ENCODE measurements at regions not wholly inside any gene's neighbourhood (a gene's known extent, or its start where the extent isn't known, plus 50 kb on each side); places are given as distances from the start of the nearest gene placed in this dataset.

DNA sequence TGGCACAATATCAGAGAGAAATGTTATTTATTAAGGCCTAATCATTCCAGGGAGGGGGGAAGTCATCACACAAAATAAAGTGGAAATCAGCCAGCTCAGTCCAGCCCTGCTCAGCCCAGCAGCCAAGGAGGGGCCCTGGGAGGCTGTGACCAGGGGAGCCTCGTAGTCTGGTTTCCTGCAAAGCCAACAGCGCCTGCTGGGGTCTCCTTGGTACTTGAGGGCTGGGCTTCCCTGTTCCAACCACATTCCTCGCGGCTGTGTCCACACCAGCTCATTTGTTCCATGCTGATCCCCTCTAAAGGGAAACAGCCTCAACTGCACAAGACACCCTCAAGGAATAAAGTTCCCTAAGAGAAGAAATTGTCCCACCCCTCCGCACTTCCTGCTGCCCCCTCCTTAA is 154.0 kb downstream of the TMEM132E start:
- no peak for DNase-seq

GRCh38 chr17:34730816-34731215 is 151.4 kb downstream of the TMEM132E start:
- DNase-seq = no peak

- no peak for DNase-seq
These were observed 149.5 kb downstream of the TMEM132E start for GRCh38 chr17:34728771-34729310.

GRCh38 chr17:34727601-34728000 is 148.2 kb downstream of the TMEM132E start:
- no peak for DNase-seq

DNA sequence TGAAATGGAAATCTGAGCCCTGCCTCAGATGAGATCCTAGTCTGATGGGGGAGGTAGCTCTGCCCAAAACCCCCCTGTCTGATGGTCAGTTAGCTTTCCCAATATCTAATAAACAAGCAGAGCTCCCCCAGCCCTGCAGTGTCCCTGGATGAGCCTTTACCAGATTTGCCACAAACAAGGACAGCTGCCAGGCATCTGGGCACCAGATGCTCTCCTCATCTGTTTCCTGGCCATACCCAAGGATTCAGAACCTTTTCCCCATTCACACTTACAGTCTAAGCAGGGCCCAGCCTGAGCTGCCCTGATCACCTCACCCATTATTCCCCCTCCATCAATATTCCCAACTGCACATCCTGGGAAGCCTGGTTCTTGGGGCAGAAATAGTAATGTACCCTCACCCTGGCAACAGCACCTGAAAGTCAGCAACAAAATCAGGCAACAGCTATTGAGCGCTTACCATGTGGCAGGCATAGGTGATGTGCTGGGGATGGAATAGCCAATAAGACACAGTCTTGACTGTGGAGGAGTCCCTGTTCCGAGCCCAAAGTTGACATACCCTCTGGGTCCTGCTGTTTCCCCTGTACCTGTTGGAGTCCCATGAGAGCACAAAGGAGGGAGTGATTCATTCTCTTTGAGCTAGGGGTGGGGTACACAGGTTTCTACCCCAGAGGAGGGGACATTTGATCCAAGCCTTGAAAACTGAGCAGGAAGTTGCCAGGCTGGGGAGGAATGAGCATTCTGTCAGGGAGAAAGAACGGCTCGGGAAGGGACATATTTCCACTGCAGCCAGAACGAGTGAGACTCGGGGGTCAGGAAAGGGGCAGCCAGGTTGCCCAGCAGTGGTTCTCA is 147.4 kb downstream of the TMEM132E start:
- DNase-seq = no peak

DNA sequence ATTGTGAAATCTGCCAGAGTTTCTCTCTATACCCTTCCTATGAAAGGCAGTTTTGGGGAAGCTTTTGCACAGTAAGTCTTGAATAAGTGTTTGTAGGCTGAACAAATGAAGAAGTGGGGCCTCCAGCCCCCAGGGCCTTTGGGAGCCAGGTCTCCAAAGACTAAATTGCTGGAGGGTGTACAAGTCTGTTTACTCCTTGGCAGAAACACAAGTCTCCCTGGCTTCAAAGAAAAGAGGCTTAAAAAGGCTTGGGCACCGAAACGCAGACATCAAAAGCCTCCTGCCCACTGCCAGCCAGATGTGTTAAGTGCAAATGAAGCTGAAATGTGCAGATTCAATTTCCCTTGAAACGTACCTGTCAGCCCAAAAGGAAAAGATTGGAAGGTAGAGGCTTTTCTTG is 146.3 kb downstream of the TMEM132E start:
- no peak for DNase-seq

DNA sequence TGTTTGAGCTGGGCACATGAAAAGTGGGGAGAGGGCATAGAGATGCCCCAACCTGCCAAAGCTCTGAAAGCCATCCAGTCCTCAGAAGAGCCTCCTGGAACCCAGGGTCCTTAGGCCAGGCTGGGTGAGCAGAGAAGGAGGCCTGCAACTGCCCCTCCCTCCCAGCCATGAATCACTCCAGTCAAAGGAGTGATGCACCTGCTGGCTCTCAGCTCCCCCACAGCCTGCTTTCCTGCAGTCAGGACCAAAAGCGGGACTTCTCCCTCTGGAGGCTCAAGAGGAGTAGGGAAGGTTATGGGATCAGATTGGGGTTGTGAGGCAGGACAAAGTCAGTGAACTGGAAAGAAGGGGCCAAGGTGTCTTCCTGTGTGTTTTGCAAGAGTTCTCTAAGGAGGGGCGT is 145.6 kb downstream of the TMEM132E start:
- DNase-seq = no peak

DNA sequence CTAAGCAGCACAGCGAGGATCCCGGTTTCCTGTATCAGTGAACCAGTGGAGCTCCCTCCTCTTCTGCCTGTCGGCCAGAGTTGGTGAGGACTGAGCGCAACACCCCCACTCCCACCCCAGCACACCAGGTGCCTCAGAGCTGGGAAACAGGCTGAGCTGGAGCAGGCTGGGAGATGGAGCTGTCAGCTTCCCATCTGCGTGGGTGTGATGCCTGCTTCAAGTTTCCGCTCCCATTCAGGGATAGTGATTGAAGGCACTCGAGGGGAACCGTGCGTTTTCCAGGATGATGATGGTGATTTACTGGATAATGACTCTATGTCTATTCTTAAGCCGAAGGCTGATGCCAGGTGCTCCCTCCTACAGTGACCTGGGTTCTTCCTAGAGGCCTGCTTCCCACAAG is 144.5 kb downstream of the TMEM132E start:
- no peak for DNase-seq

DNA sequence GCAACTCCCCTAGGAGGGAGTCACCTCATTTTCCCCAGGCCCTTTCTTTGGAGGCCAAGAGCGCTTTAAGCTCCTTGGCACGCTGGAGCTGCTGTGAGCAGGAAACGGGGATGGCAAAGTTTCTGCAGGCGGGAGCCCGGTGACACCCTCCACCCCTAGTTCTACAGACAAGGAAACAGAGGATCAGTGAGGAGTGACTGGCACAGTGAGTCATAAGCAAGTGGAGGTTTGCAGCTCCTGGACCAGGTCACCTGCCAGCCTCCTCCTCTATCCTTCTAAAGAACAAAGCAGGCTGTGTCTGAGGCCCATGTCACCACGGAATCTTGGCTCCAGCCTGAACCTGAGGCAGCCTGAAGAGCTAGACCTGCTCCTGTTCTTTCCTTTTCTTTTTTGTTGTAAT is 141.9 kb downstream of the TMEM132E start:
- no peak for DNase-seq

- no peak for DNase-seq
These were observed 141.4 kb downstream of the TMEM132E start for GRCh38 chr17:34720760-34721159.

DNA sequence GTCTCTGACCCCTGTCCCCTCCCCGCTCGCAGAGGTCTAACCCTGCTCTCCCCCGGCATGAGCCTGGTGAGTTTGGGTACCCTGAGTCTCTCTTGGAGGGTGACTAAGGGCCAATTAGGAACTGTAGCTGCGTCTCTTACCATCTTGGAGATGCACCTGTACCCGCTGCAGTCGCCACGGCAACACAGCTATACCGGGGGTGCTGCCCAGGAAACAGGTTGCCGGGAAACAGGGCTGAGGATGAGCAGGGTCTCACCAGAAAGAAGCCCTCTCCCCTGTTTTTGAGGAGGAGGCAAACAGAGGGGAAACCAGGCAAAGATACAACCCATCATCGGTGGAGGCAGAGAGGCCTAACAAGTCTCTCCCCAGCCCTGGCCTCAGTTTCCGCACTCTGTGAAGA is 140.2 kb downstream of the TMEM132E start:
- no peak for DNase-seq

- DNase-seq = no peak
These were observed 137.7 kb downstream of the TMEM132E start for GRCh38 chr17:34717092-34717491.

- no peak for DNase-seq
These were observed 136.9 kb downstream of the TMEM132E start for GRCh38 chr17:34716291-34716690.

GRCh38 chr17:34715504-34715903 is 136.1 kb downstream of the TMEM132E start:
- no peak for DNase-seq

DNA sequence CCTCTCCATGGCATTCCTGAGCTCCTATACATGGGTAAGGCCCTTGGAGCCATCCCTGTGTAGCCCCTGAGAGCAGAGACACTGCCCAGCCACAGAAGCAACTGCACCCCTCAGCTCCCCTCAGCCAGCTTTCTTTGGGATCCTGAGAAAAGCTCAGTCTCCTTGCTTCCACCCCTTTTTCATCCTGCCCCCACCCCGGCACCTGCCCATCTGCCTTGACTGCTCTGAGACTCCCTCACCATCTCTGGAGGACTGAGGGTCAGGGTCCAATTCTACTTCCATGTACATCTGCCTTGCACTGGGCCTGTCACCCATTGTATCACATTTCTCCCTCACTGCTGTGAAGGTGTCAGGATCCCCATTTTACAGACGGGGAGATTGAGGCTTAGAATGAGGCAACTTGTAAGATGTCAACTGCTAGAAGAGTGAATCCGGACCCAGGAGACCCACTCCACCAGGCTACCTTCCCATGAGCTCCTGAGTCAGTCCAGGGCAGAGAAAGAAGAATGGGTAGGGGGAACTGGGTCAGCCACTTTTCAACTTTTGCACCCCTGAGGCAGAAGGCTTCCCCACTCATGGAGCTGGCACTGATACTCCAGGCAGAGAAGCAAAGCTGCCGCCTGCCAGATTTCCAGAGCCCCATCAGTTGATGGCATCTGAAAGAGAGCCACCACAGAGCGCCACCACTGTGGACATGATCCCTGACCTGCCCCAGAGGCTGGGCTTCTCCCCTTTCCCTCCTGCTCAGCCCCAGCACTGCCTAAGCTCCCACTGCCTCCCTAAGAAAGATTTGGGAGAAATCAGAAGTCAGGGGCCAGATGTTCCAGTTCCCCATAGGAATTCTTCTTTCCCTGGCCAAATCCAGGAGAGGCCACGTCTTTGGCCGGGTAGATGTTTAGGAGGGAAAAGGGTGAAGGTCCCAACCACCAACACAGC is 135.4 kb downstream of the TMEM132E start:
- DNase-seq = no peak

DNA sequence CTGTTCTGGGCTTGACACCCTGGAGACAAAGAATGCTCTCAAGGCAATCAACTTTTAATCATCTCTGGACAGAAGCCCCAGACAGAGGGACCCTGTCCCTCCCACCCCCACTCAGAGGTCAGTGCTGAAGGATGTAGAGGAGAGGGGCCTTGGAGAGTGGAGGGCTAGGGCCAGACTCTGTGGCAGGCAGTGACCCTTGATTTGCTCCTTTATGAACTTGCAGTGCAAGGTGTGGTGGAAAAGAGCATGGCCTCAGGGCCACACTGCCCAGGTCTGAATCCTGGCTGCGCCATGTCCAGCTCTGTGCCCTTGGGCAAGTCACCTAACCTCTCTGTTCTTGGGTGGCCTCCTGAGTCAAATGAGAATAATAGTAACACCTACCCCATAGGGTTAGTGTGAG is 134.3 kb downstream of the TMEM132E start:
- no peak for DNase-seq

DNA sequence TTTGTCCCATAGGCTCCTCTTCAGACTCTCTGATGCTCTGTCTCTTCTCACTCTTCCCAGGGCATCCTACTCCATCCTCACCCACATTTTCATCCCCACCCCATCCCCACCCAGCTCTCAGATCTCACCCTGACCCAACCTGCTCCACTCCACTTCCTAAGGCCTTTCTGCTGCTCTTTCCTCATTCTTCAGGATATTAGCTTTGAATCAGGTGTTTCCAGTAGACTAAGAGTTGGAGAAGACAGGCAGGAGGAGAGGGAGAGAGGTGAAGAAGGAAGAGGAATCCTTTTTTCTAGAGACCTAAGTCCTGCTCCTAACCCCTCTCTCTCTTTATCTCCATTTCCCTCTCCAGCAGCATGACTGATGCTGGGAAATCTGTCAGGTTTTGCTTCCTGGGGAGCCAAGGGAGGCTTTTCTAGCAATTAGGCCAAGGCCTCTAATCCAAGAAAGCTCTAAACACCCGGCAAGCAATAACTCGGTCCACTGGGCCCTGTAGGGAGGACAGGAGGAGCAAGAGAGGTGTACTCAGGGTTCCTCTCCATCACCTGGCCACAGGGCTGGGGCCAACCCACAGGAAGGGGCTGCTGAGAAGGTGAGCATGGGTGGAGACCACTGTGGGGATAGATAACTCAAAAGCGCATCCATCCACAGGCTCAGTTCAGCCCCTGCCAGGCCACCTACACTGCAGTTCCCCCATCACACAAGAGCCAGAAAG is 133.3 kb downstream of the TMEM132E start:
- no peak for DNase-seq

DNA sequence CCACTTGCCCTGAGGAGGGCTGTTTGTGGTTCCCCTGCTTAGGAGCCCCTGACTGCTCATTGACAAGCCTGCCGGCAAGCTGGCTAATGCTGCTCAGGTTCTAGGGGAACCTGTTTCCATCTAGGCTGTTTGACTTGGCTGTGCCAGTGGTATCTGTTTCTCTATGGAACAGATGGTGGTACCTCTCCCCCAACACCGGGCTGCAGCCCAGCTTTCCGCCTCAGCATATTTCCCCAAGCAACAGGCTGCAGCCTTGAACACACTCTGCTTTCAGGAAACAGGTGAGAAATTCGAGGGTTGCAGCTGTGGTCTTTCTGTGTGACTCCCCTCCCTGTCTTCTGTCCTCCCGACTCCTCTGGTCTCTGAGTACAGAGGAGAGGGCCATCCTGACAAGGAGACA is 132.3 kb downstream of the TMEM132E start:
- DNase-seq = no peak

DNA sequence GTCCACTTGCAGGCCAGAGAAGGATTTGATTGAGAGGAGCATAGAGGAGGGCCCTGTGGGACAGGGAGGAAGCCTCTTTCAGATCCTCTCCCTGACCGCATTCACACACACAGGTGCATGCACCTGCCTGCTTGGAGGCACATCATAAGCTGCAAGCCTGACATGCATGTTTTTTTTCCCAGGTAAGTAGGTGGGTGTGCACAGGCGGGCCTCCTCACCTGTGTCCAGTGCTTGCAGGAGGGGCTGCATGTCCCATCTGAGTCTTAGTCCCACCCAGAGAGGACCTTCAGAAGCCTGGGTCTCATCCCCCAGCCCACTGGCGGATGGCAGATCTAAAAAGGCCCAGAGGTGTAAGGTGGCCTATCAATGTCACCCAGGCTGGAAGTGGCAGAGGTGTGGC is 130.8 kb downstream of the TMEM132E start:
- no peak for DNase-seq

DNA sequence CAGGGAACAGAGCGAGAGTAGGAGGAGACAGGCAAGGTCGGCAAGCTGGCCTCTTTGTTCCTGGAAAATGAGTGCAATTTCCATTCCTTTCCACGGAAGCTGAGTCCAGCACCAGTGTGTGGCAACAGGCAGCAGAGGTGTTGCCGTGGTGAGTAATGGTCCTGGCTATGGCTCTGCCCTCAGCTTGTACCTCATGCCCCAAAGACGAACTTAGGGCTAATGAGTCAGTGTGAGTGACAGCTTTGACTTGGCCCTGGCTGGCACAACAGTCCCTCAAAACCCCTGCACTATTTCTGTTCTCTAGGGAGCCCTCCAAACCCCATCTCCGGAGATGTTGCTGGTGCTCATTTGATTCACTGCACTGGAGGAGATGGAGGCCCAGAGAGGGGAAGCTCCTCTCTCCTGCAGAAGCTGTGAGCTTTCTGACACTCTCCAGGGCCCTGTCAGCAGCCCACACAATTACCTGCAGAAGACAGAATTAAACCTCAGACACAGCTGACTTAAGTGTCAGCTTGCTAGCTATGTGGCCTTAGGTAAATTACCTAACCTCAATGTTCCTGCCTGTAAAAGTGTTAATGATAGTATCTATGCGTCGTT is 129.9 kb downstream of the TMEM132E start:
- no peak for DNase-seq

DNA sequence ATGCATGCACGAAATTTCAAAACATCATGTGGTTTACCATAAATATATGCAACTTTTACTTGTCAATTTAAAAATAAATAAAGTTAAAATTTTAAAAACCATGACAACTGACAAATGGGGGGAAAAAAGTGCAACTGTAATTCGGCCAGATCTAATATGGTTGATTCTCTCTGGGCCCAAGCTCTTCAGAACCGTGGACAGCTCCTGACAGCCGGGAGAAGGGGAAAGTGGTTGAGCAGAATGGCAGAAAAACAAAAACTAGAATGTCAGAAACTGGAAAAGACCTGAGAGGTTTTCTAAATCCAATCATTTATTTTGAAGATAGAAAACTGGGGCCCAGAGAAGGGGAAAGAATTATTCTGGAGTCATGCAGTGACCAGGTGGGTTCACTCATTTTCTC is 126.6 kb downstream of the TMEM132E start:
- peak; percentile 13 for DNase-seq

GRCh38 chr17:34703533-34703932 is 124.2 kb downstream of the TMEM132E start:
- peak; percentile 13 for DNase-seq

DNA sequence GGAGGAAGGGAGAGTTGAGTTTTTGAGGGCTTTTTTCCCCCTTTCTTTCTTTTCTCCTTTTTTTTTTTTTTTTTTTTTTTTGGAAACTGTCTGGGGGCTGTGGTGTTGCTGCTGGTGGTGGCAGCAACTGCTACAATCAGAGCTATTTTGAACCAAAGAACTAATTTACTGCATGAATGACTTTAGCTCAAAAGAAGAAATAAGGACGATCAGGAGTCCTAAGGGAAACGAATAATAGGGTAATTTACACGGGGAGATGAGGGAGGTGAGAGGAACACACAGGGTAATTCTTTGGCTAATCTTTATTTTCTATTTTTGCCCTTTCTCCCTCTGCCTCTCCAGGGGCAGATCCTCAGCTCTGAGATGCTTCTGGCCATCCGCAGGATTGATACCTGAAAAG is 119.8 kb downstream of the TMEM132E start:
- DNase-seq = no peak
